NB4 (cell line): ENCODE measurements at regions not wholly inside any gene's neighbourhood (a gene's known extent, or its start where the extent isn't known, plus 50 kb on each side); places are given as distances from the start of the nearest gene placed in this dataset.

ENCODE experiments used
- CTCF ChIP-seq: IDR thresholded peaks from one replicate; pipeline ENCODE4 v1.5.1; 2012; ENCODE audit warnings: low read depth, low read length
- MYC ChIP-seq: IDR thresholded peaks from 2 replicates; pipeline ENCODE4 v1.6.1; 2011; ENCODE audit warnings: low read depth, low read length
- POLR2A ChIP-seq: IDR thresholded peaks from 2 replicates; pipeline ENCODE4 v1.6.1; 2011; ENCODE audit warnings: mild to moderate bottlenecking; ENCODE audit not compliant: insufficient read length; ENCODE audit errors: extremely low read depth
- TF ChIP-seq, protein P1 (sequence below): IDR thresholded peaks from 2 replicates; pipeline ENCODE4 v1.6.1; 2011; ENCODE audit warnings: low read depth, low read length

DNA sequence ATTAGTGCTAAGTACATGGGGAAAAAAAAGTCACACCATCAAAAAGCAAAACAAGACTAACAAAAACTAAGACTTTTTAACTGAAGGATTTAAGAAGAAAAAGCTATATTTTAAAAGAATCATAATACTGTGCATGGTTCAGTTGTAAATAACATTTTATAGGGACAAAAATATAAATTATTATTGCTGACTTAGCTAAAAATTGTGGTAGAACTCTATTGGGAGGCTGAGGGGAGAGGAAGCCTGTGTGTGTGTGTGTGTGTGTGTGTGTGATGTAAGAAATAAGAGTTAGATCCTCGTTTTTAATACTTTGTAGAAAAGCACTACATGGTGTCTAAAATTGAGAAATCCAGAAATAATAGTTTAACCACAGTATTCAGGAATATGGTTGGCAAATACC lies 1950.9 kb upstream of the TENM3 start:
- TF ChIP-seq CTCF = no peak
- TF ChIP-seq POLR2A = no peak
- TF ChIP-seq MYC = no peak
- TF ChIP-seq, protein P1, sequence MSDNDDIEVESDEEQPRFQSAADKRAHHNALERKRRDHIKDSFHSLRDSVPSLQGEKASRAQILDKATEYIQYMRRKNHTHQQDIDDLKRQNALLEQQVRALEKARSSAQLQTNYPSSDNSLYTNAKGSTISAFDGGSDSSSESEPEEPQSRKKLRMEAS = no peak
